ENCODE measurements at regions not wholly inside any gene's neighbourhood (a gene's known extent, or its start where the extent isn't known, plus 50 kb on each side); places are given as distances from the start of the nearest gene placed in this dataset.

- H3K4me3 ChIP-seq (ENCODE audit: low read depth, low read length): no peak overlapping the region
- peak; percentile 28 for DNase-seq (ENCODE audit: low read depth)
Observed at GRCh38 chr7:54839575-54840213, 80.7 kb upstream of the SEC61G start.

GRCh38 chr7:54841772-54842697, 83.0 kb upstream of the SEC61G start:
- TF ChIP-seq MYC (IDR thresholded peaks at IDR 0.05; ENCODE audit: low read depth, low read length) (no peak), POLR2A (IDR thresholded peaks at IDR 0.05; ENCODE audit: extremely low read depth, insufficient read length) (no peak), CTCF (IDR thresholded peaks at IDR 0.05; ENCODE audit: low read depth, low read length) (peak; percentile 77), MAX (IDR thresholded peaks at IDR 0.05; ENCODE audit: low read depth, low read length) (no peak)
- H3K4me3 ChIP-seq (ENCODE audit: low read depth, low read length): no peak overlapping the region
- peak; percentile 44 for DNase-seq (ENCODE audit: low read depth)

More at GRCh38 chr7:54839575-54840213, 80.7 kb upstream of the SEC61G start:
- TF ChIP-seq CTCF (IDR thresholded peaks at IDR 0.05; ENCODE audit: low read depth, low read length): peak; percentile 38
- TF ChIP-seq MAX (IDR thresholded peaks at IDR 0.05; ENCODE audit: low read depth, low read length): no peak; the same call in 1 of the 2 replicates

- DNase-seq (ENCODE audit: low read depth): no peak
- no peak overlapping the region for H3K4me3 ChIP-seq (ENCODE audit: low read depth, low read length)
- TF ChIP-seq CTCF (IDR thresholded peaks at IDR 0.05; ENCODE audit: low read depth, low read length) (no peak), MYC (IDR thresholded peaks at IDR 0.05; ENCODE audit: low read depth, low read length) (no peak), POLR2A (IDR thresholded peaks at IDR 0.05; ENCODE audit: extremely low read depth, insufficient read length) (no peak), MAX (IDR thresholded peaks at IDR 0.05; ENCODE audit: low read depth, low read length) (no peak)
Observed at GRCh38 chr7:54843841-54844355, 84.9 kb upstream of the SEC61G start.

GRCh38 chr7:54846273-54846672, 87.3 kb upstream of the SEC61G start:
- DNase-seq (ENCODE audit: low read depth): no peak
- no peak overlapping the region for H3K4me3 ChIP-seq (ENCODE audit: low read depth, low read length)
- no peak for TF ChIP-seq CTCF (IDR thresholded peaks at IDR 0.05; ENCODE audit: low read depth, low read length)
- TF ChIP-seq MYC (IDR thresholded peaks at IDR 0.05; ENCODE audit: low read depth, low read length): no peak
- TF ChIP-seq MAX (IDR thresholded peaks at IDR 0.05; ENCODE audit: low read depth, low read length): no peak
- TF ChIP-seq POLR2A (IDR thresholded peaks at IDR 0.05; ENCODE audit: extremely low read depth, insufficient read length): no peak

GRCh38 chr7:54847921-54848320, 88.9 kb upstream of the SEC61G start:
- DNase-seq (ENCODE audit: low read depth): no peak
- no peak overlapping the region for H3K4me3 ChIP-seq (ENCODE audit: low read depth, low read length)
- TF ChIP-seq CTCF (IDR thresholded peaks at IDR 0.05; ENCODE audit: low read depth, low read length) (no peak), POLR2A (IDR thresholded peaks at IDR 0.05; ENCODE audit: extremely low read depth, insufficient read length) (no peak), MAX (IDR thresholded peaks at IDR 0.05; ENCODE audit: low read depth, low read length) (no peak), MYC (IDR thresholded peaks at IDR 0.05; ENCODE audit: low read depth, low read length) (no peak)
